ENCODE measurements at regions not wholly inside any gene's neighbourhood (a gene's known extent, or its start where the extent isn't known, plus 50 kb on each side); places are given as distances from the start of the nearest gene placed in this dataset.

GRCh38 chr22:26744892-26745808 lies 87.8 kb downstream of the MIAT start:
- no peak for ATAC-seq (ENCODE audit: low FRiP score)

GRCh38 chr22:26746311-26746710 lies 88.9 kb downstream of the MIAT start:
- no peak for ATAC-seq (ENCODE audit: low FRiP score)
- TF ChIP-seq CTCF (IDR thresholded peaks at IDR 0.05): no peak
- no peak for DNase-seq (ENCODE audit: low spot score)

More at GRCh38 chr22:26744892-26745808, 87.8 kb downstream of the MIAT start:
- no peak for DNase-seq (ENCODE audit: low spot score)
- no peak for TF ChIP-seq CTCF (IDR thresholded peaks at IDR 0.05)

GRCh38 chr22:26748845-26749244 lies 91.5 kb downstream of the MIAT start:
- no peak for TF ChIP-seq CTCF (IDR thresholded peaks at IDR 0.05)
- ATAC-seq (ENCODE audit: low FRiP score) (no peak), DNase-seq (ENCODE audit: low spot score) (no peak)

GRCh38 chr22:26751217-26751616 lies 93.8 kb downstream of the MIAT start:
- TF ChIP-seq CTCF (IDR thresholded peaks at IDR 0.05): no peak
- ATAC-seq (ENCODE audit: low FRiP score) (no peak), DNase-seq (ENCODE audit: low spot score) (no peak)

GRCh38 chr22:26753125-26753862 lies 95.9 kb downstream of the MIAT start:
- no peak for ATAC-seq (ENCODE audit: low FRiP score)
- TF ChIP-seq CTCF (IDR thresholded peaks at IDR 0.05): no peak
- DNase-seq (ENCODE audit: low spot score): no peak

GRCh38 chr22:26756675-26757293 lies 99.4 kb downstream of the MIAT start:
- peak in 2 of 3 donors; percentile 72 to 86 for TF ChIP-seq CTCF (IDR thresholded peaks at IDR 0.05)
- ATAC-seq (ENCODE audit: low FRiP score): peak; percentile 85
- DNase-seq (ENCODE audit: low spot score): peak; percentile 48
